GM19023 (cell line): ENCODE measurements at regions not wholly inside any gene's neighbourhood (a gene's known extent, or its start where the extent isn't known, plus 50 kb on each side); places are given as distances from the start of the nearest gene placed in this dataset.

ENCODE experiments used
- ATAC-seq: cut with Tn5 transposase; IDR thresholded peaks from one replicate; pipeline ENCODE4 v1.9.1; 2021; ENCODE audit warnings: mild to moderate bottlenecking, moderate library complexity; ENCODE audit not compliant: unreplicated experiment

GRCh38 chr7:24469118-24469517, 104.1 kb upstream of the PALS2 start:
- no peak for ATAC-seq

- ATAC-seq, result no peak
Measured at GRCh38 chr7:24472093-24472492, 101.2 kb upstream of the PALS2 start.

GRCh38 chr7:24475166-24475961, 97.9 kb upstream of the PALS2 start:
- no peak for ATAC-seq

- ATAC-seq, result no peak
Measured at GRCh38 chr7:24476227-24476626, 97.0 kb upstream of the PALS2 start.

GRCh38 chr7:24477398-24478136, 95.7 kb upstream of the PALS2 start:
- ATAC-seq, result no peak

GRCh38 chr7:24478137-24478655, 95.1 kb upstream of the PALS2 start:
- ATAC-seq, result no peak

- ATAC-seq, result no peak
Measured at GRCh38 chr7:24480501-24480900, 92.8 kb upstream of the PALS2 start.

GRCh38 chr7:24483804-24484203, 89.4 kb upstream of the PALS2 start:
- no peak for ATAC-seq

- no peak for ATAC-seq
Measured at GRCh38 chr7:24492576-24492975, 80.7 kb upstream of the PALS2 start.

GRCh38 chr7:24494832-24495231, 78.4 kb upstream of the PALS2 start:
- no peak for ATAC-seq

- no peak for ATAC-seq
Measured at GRCh38 chr7:24496036-24496435, 77.2 kb upstream of the PALS2 start.

- no peak for ATAC-seq
Measured at GRCh38 chr7:24498439-24498838, 74.8 kb upstream of the PALS2 start.

- ATAC-seq, result no peak
Measured at GRCh38 chr7:24499871-24500270, 73.4 kb upstream of the PALS2 start.

GRCh38 chr7:24500599-24500998, 72.7 kb upstream of the PALS2 start:
- no peak for ATAC-seq

GRCh38 chr7:24501009-24501408, 72.2 kb upstream of the PALS2 start:
- ATAC-seq, result no peak

GRCh38 chr7:24501443-24502134, 71.7 kb upstream of the PALS2 start:
- ATAC-seq, result no peak

- no peak for ATAC-seq
Measured at GRCh38 chr7:24502135-24502488, 71.1 kb upstream of the PALS2 start.

- no peak for ATAC-seq
Measured at GRCh38 chr7:24503506-24503905, 69.7 kb upstream of the PALS2 start.

GRCh38 chr7:24504040-24504439, 69.2 kb upstream of the PALS2 start:
- no peak for ATAC-seq

GRCh38 chr7:24504836-24505235, 68.4 kb upstream of the PALS2 start:
- ATAC-seq, result no peak

- no peak for ATAC-seq
Measured at GRCh38 chr7:24505968-24506367, 67.3 kb upstream of the PALS2 start.

GRCh38 chr7:24508316-24508715, 64.9 kb upstream of the PALS2 start:
- ATAC-seq, result no peak
